HepG2 (cell line): ENCODE measurements at regions not wholly inside any gene's neighbourhood (a gene's known extent, or its start where the extent isn't known, plus 50 kb on each side); places are given as distances from the start of the nearest gene placed in this dataset.

Experiments used
- ATAC-seq: fragments of 200-7000 bp; cut with Tn5 transposase; 3 replicates; pipeline ENCODE4 v1.9.1; 2020; ENCODE audit warnings: mild to moderate bottlenecking, moderate library complexity
- BruUV-seq: library from RNA; stranded (reverse); fragments of 400-500 nt; replicated peaks from 2 replicates; lab custom pipeline; 2021; lab: Mats Ljungman, UMichigan
- CTCF ChIA-PET: fragments of 300-600 bp; formaldehyde crosslinking; extraction: SDS; loops from one replicate; lab custom pipeline; 2021; ENCODE audit warnings: low total read pairs, inconsistent platforms, low intra/inter-chr PET ratio; lab: Yijun Ruan, JAX
- POLR2A ChIA-PET: fragments of 350-600 bp; sonication (Branson Sonifier 250); formaldehyde crosslinking; loops from one replicate; lab custom pipeline; 2020; ENCODE audit warnings: antibody characterized with exemption, inconsistent platforms; lab: Yijun Ruan, JAX
- DNase-seq: peaks from one replicate; pipeline ENCODE4 v3.0.0-alpha.2; 2015; ENCODE audit warnings: low spot score
- FAIRE-seq: peaks from 3 replicates; lab custom pipeline; 2011; peaks lifted over from hg19 to GRCh38; lab: Jason Lieb, UNC
- H2AFZ ChIP-seq: one replicate; pipeline ENCODE4 v1.6.1; 2011; ENCODE audit warnings: low read length, inconsistent platforms
- H3K27ac ChIP-seq: fragments of 300-600 bp; 3 replicates; pipeline ENCODE4 v1.8.0; 2011; ENCODE audit warnings: mixed run types, mild to moderate bottlenecking, mixed read lengths, low read length, inconsistent platforms; ENCODE audit not compliant: insufficient read depth; ENCODE audit errors: extremely low read length
- H3K27me3 ChIP-seq, 2 experiments: fragments of 200-600 bp in 1 of 2; 2 replicates in 1 of 2; 3 replicates in 1 of 2; pipeline versions ENCODE4 v1.6.0 to v1.8.0; 2011; ENCODE audit warnings: low read length in 2 of 2, mild to moderate bottlenecking in 2 of 2, moderate library complexity in 2 of 2, inconsistent platforms in 1 of 2; ENCODE audit not compliant: insufficient read depth in 2 of 2, control insufficient read depth in 1 of 2
- H3K36me3 ChIP-seq, 2 experiments: fragments of 200-600 bp in 1 of 2; replicated peaks in 1 of 2; 2 replicates in 1 of 2; 3 replicates in 1 of 2; pipeline versions ENCODE4 v1.5.1 to v1.8.0; 2011; ENCODE audit warnings: low read length in 2 of 2, inconsistent platforms in 1 of 2; ENCODE audit not compliant: insufficient read depth in 2 of 2, control insufficient read depth in 1 of 2
- H3K4me1 ChIP-seq: 2 replicates; pipeline ENCODE4 v1.5.1; 2012; ENCODE audit warnings: low read length, inconsistent platforms; ENCODE audit not compliant: insufficient read depth
- H3K4me2 ChIP-seq: 2 replicates; pipeline ENCODE4 v1.6.0; 2011; ENCODE audit warnings: low read depth, low read length, inconsistent platforms
- H3K4me3 ChIP-seq, 3 experiments: fragments of 200-600 bp in 1 of 3; sonication (generic), shearing (Covaris generic) in 1 of 3; replicated peaks in 1 of 3; 2 replicates each; pipeline ENCODE4 v1.5.1; 2011 to 2016; ENCODE audit warnings: low read length in 3 of 3, inconsistent platforms in 2 of 3, low read depth in 2 of 3, mild to moderate bottlenecking in 2 of 3, control low read depth in 1 of 3, mixed read lengths in 1 of 3; ENCODE audit not compliant: insufficient read depth in 1 of 3
- H3K79me2 ChIP-seq: one replicate; pipeline ENCODE4 v1.6.1; 2011; ENCODE audit warnings: low read length, inconsistent platforms; ENCODE audit not compliant: insufficient read depth
- H3K9ac ChIP-seq: 2 replicates; pipeline ENCODE4 v1.6.0; 2011; ENCODE audit warnings: mild to moderate bottlenecking, low read depth, low read length, inconsistent platforms; ENCODE audit not compliant: insufficient read depth
- H3K9me3 ChIP-seq: 2 replicates; pipeline ENCODE4 v1.5.1; 2012; ENCODE audit warnings: mild to moderate bottlenecking, low read length
- H4K20me1 ChIP-seq: 2 replicates; pipeline ENCODE4 v1.6.0; 2011; ENCODE audit warnings: inconsistent platforms, mild to moderate bottlenecking, low read length, moderate library complexity; ENCODE audit not compliant: insufficient read depth
- ASH2L ChIP-seq: fragments of 300-600, 200-600 bp; sonication (generic); IDR thresholded peaks from 2 replicates; pipeline ENCODE4 v1.7.0; 2017; ENCODE audit warnings: low read depth, mild to moderate bottlenecking, moderate library complexity, mixed read lengths, low read length; ENCODE audit not compliant: insufficient read length
- BRD4 ChIP-seq: sonication (generic); formaldehyde crosslinking; IDR thresholded peaks from 2 replicates; pipeline ENCODE4 v1.4.0; 2020; ENCODE audit warnings: missing genetic modification reagents
- CEBPG ChIP-seq: IDR thresholded peaks from 2 replicates; pipeline ENCODE4 v1.6.1; 2016
- CERS6 ChIP-seq: sonication (generic); formaldehyde crosslinking; IDR thresholded peaks from 2 replicates; pipeline ENCODE4 v1.5.0; 2020; ENCODE audit warnings: missing genetic modification reagents
- E2F2 ChIP-seq: sonication (generic); formaldehyde crosslinking; IDR thresholded peaks from 2 replicates; pipeline ENCODE4 v1.4.0; 2020; ENCODE audit warnings: missing genetic modification reagents, borderline replicate concordance
- FOXO4 ChIP-seq: sonication (generic); formaldehyde crosslinking; conservative IDR thresholded peaks from 2 replicates; pipeline ENCODE4 v1.8.1; 2023; ENCODE audit warnings: missing genetic modification reagents
- GMEB2 ChIP-seq: IDR thresholded peaks from 2 replicates; pipeline ENCODE4 v1.6.1; 2016; ENCODE audit warnings: missing biosample characterization, missing genetic modification reagents, low read depth
- KDM5A ChIP-seq: fragments of 200-600 bp; sonication (generic); IDR thresholded peaks from 2 replicates; pipeline ENCODE4 v1.7.0; 2018; ENCODE audit warnings: antibody characterized with exemption, mild to moderate bottlenecking, low read length, borderline replicate concordance
- MTA3 ChIP-seq: sonication (generic); formaldehyde crosslinking; IDR thresholded peaks from 2 replicates; pipeline ENCODE4 v1.4.0; 2020; ENCODE audit warnings: missing genetic modification reagents
- NCOA2 ChIP-seq: sonication (generic); formaldehyde crosslinking; IDR thresholded peaks from 2 replicates; pipeline ENCODE4 v1.8.0; 2022; ENCODE audit warnings: inconsistent platforms
- NFRKB ChIP-seq: fragments of 450-650 bp; IDR thresholded peaks from 2 replicates; pipeline ENCODE4 v1.6.1; 2017
- SMAD3 ChIP-seq: sonication (generic); formaldehyde crosslinking; IDR thresholded peaks from 2 replicates; pipeline ENCODE4 v1.4.0; 2020; ENCODE audit warnings: missing genetic modification reagents
- TARDBP ChIP-seq: sonication (generic); formaldehyde crosslinking; IDR thresholded peaks from 2 replicates; pipeline ENCODE4 v1.8.0; 2022; ENCODE audit warnings: mild to moderate bottlenecking, missing genetic modification reagents
- ZBTB37 ChIP-seq: sonication (generic); formaldehyde crosslinking; IDR thresholded peaks from 2 replicates; pipeline ENCODE4 v1.4.0; 2020; ENCODE audit warnings: mild to moderate bottlenecking, missing genetic modification reagents
- ZNF136 ChIP-seq: sonication (generic); formaldehyde crosslinking; IDR thresholded peaks from 2 replicates; pipeline ENCODE4 v1.8.1; 2022; ENCODE audit warnings: low read depth, mild to moderate bottlenecking, moderate library complexity, missing genetic modification reagents
- ZNF296 ChIP-seq: sonication (generic); formaldehyde crosslinking; conservative IDR thresholded peaks from 2 replicates; pipeline ENCODE4 v1.5.0; 2020; ENCODE audit warnings: mild to moderate bottlenecking, missing genetic modification reagents
- ZNF329 ChIP-seq: sonication (generic); formaldehyde crosslinking; IDR thresholded peaks from 2 replicates; pipeline ENCODE4 v1.9.0; 2021; ENCODE audit warnings: low read depth, mild to moderate bottlenecking, missing genetic modification reagents
- ZNF841 ChIP-seq: sonication (generic); formaldehyde crosslinking; IDR thresholded peaks from 2 replicates; pipeline ENCODE4 v1.8.1; 2023; ENCODE audit warnings: missing genetic modification reagents, borderline replicate concordance
- WGBS: methylation state at CpG from one replicate; pipeline ENCODE4 v1.1.6; 2017; ENCODE audit warnings: low lambda C conversion rate; 5-methylcytosine and 5-hydroxymethylcytosine counted together
- in situ Hi-C: cut with HindIII; loops from 2 replicates; pipeline ENCODE4 v1.10.0; 2017; ENCODE audit warnings: low pct_unique_long_range_greater_than_20kb; ENCODE audit not compliant: extremely low pct_ligation_motif_present
- intact Hi-C: fragments of 100-400 bp; cut with micrococcal nuclease; formaldehyde crosslinking; loops from one replicate; pipeline ENCODE4 v1.10.0; 2022; ENCODE audit not compliant: unreplicated experiment

- no peak for TF ChIP-seq ZBTB37 (CRISPR knock-in tag)
- TF ChIP-seq NFRKB = no peak
- TF ChIP-seq ZNF329 (CRISPR knock-in tag) = no peak
- TF ChIP-seq E2F2 (CRISPR knock-in tag) = no peak
Measured at GRCh38 chr18:40049716-40050115, 1905.3 kb upstream of the PIK3C3 start (continued).

- Histone ChIP-seq H3K4me1 (no peaks in the 10 kb centered on the region), H3K9ac (no peak overlapping the region), H3K79me2 (no peaks in the 10 kb centered on the region), H3K27ac (no peak overlapping the region), H4K20me1 (no peaks in the 10 kb centered on the region), H2AFZ (no peak overlapping the region), H3K36me3 (no peaks in the 10 kb centered on the region), H3K4me3 (no peak overlapping the region), H3K27me3 (no peaks in the 10 kb centered on the region), H3K4me2 (no peak overlapping the region), H3K9me3 (no peaks in the 10 kb centered on the region)
- TF ChIP-seq BRD4 (CRISPR knock-in tag) = no peak
- no peak for TF ChIP-seq CERS6 (CRISPR knock-in tag)
- no peak for TF ChIP-seq CEBPG (CRISPR knock-in tag)
- no peak for TF ChIP-seq ZNF841
- TF ChIP-seq TARDBP (CRISPR knock-in tag) = no peak
- TF ChIP-seq ASH2L = no peak
- no peak for TF ChIP-seq ZNF296
- no peak for TF ChIP-seq KDM5A
- TF ChIP-seq NCOA2 (CRISPR knock-in tag) = no peak
- TF ChIP-seq FOXO4 (CRISPR knock-in tag) = no peak
- TF ChIP-seq MTA3 (CRISPR knock-in tag) = no peak
- no peak for TF ChIP-seq GMEB2
- TF ChIP-seq SMAD3 (CRISPR knock-in tag) = no peak
- TF ChIP-seq ZNF136 (CRISPR knock-in tag) = no peak
- POLR2A ChIA-PET = no interaction called here
- FAIRE-seq (no peak), DNase-seq (no peak), ATAC-seq (no peak)
- CTCF ChIA-PET = no interaction called here
- in situ Hi-C loops (no loop called here), intact Hi-C loops (no loop called here)
- 30% methylated on average over 17 of the region's 17 CpGs for WGBS
- no TSS peak for BruUV-seq
Measured at GRCh38 chr18:40048886-40049650, 1906.0 kb upstream of the PIK3C3 start.
